ENCODE measurements at regions not wholly inside any gene's neighbourhood (a gene's known extent, or its start where the extent isn't known, plus 50 kb on each side); places are given as distances from the start of the nearest gene placed in this dataset.

DNA sequence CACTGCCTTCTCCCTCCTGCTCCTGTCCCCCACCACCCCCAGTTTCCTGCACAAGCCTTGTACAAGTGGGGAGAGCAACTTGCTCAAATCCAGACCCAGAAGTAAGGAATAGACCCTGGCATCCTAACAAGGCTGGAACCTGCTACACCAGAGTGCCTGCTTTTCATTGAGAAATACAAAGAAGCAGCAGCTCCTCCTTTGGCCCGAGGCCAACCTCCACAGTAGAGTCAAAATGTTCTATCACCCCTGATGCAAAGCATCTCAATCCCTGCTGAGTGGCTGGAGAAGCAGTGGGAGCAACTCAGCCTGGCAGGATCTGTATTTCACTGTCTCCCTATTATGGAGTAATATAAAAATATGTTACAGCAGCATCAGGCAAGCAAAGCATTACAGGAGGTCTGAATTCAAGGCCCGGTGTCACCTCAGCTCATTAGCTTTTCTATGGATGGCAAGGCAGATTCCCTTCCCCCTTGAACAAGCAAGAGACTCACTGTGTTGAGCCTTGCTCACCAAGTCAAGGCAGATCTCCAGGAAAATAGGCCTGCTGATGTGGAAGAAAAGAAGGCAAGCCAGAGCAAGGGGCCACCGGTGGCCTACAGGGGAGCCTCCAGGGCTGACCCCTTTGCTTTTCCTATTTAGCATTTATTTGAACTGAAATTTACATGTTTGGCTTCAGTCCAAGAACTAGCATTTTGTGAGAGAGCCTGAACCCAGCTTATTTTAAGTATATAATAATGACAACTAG, 186.3 kb upstream of the EGLN3 start:
- no peak overlapping the region for H3K27ac Mint-ChIP-seq
- ATAC-seq (replicated peaks): no peak
- peaks cover 11% of the 10 kb centered on the region for H3K9me3 Mint-ChIP-seq
- H3K4me3 Mint-ChIP-seq: no peak overlapping the region
- H3K36me3 Mint-ChIP-seq (ENCODE audit: low read depth): no peaks in the 10 kb centered on the region
- no peaks in the 10 kb centered on the region for H3K4me1 Mint-ChIP-seq
- H3K27me3 Mint-ChIP-seq: no peaks in the 10 kb centered on the region

DNA sequence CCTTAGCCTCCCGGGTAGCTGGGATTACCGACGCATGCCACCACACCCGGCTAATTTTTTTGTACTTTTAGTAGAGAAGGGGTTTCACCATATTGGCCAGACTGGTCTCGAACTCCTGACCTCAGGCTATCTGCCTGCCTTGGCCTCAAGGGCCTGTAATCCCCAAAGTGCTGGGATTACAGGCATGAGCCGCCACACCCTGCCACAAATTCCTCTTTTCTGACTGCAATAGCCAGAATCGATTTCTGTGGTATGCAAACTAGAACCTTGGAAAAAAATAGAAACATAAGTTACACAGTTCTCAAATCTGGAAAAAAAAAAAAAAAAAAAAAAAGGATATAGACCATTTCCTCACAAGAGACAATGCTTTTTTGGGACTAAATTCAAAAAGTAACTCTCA, 184.6 kb upstream of the EGLN3 start:
- H3K9me3 Mint-ChIP-seq: no peaks in the 10 kb centered on the region
- no peak for ATAC-seq (replicated peaks)
- no peaks in the 10 kb centered on the region for H3K27me3 Mint-ChIP-seq
- H3K4me3 Mint-ChIP-seq: no peak overlapping the region
- H3K36me3 Mint-ChIP-seq (ENCODE audit: low read depth): no peaks in the 10 kb centered on the region
- no peaks in the 10 kb centered on the region for H3K4me1 Mint-ChIP-seq
- H3K27ac Mint-ChIP-seq: no peak overlapping the region

DNA sequence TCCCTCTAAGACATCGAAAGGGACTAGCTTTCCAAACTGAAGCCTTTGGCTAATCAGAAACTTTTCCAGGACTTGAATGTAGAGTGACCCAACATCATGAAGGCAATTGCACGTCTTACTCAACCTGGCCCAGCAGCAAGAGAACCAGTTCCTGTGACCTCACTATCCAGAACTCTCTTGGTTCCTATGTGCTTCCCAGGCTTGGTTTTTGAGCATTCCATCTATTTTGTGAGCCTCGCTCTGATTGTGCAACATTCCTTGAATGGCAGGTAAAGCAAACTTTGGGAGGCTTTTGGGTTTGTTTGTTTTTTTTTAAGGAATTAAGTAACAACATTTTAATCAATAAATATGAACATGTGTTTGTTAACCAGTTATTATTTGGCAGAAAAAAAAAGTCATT, 183.6 kb upstream of the EGLN3 start:
- Mint-ChIP-seq H3K4me3 (no peak overlapping the region), H3K4me1 (no peaks in the 10 kb centered on the region), H3K27me3 (no peaks in the 10 kb centered on the region), H3K36me3 (ENCODE audit: low read depth) (no peaks in the 10 kb centered on the region), H3K27ac (no peak overlapping the region), H3K9me3 (no peaks in the 10 kb centered on the region)
- no peak for ATAC-seq (replicated peaks)

DNA sequence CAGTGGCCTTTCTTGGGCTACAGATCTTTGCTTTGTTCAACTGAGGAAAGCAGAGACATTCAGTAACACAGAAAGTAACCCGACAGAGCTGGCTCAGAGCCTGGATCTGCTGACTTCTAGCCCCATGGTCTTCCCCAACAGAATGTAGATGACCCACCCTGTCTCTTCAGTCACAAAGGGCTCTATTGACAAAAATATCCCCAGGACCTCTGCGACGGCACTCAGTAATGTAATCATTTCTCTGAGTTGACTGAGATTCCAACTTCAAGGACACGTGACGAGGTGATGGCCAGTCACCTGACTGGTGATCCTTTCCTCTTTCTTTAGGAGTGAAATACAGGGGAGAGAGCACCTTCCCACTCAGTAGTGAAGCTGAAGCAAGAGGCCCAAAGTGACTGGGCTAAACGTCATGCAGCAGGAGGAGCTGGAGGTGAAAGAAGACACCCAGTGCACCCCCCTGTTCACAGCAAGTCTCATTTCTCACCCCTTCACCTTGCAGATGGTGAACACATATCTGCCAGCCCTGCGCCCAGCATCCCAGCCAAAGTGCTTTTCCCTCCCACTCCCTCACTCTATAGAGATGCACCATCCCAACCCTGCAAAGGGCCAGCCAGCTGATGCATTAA, 179.2 kb upstream of the EGLN3 start:
- Mint-ChIP-seq H3K27ac (no peak overlapping the region), H3K36me3 (ENCODE audit: low read depth) (no peaks in the 10 kb centered on the region), H3K27me3 (no peaks in the 10 kb centered on the region), H3K4me3 (no peak overlapping the region), H3K9me3 (no peaks in the 10 kb centered on the region), H3K4me1 (no peaks in the 10 kb centered on the region)
- ATAC-seq (replicated peaks): no peak

DNA sequence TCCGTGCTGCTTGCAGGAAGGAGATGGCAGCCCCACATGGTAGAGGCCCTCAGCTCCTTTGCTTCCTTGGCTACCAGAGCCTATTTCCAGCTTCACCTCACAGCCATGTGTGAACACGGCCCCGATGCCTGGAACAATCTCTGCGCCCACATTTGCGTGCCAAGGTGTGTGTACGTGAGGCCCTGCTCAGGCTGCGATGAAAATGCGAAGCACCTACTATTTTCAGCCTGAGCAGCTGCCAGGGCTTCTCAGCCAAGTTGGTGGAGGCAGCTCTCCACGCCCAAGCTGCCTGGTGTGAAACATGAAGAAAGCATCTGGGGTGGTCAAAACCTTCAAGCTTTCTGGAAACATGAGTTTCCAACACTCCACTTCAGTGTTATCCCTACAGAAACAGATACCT, 177.8 kb upstream of the EGLN3 start:
- no peaks in the 10 kb centered on the region for H3K4me1 Mint-ChIP-seq
- ATAC-seq (replicated peaks): no peak
- no peaks in the 10 kb centered on the region for H3K9me3 Mint-ChIP-seq
- no peak overlapping the region for H3K4me3 Mint-ChIP-seq
- H3K27me3 Mint-ChIP-seq: no peaks in the 10 kb centered on the region
- no peak overlapping the region for H3K27ac Mint-ChIP-seq
- H3K36me3 Mint-ChIP-seq (ENCODE audit: low read depth): no peaks in the 10 kb centered on the region

DNA sequence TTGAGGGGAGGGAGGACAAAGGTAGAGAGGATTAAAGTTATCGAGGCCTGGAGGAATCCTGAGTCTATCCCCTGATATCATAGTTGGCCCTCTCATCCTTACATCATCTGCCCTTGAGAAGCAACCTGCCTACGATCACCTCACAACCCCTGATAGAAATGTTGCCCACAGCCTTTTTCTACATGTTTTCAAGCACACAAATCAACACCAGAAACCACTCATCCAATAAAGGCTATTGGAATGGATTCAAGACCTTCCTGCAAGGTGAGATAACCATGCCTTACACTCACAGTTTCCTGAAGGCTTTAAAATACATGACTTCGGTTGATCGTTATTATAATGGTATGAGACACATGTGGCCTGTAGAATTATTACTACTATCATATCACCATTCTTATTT, 175.7 kb upstream of the EGLN3 start:
- ATAC-seq (replicated peaks): no peak
- H3K4me3 Mint-ChIP-seq: no peak overlapping the region
- H3K4me1 Mint-ChIP-seq: peaks cover 5% of the 10 kb centered on the region
- H3K36me3 Mint-ChIP-seq (ENCODE audit: low read depth): no peaks in the 10 kb centered on the region
- H3K9me3 Mint-ChIP-seq: no peaks in the 10 kb centered on the region
- H3K27me3 Mint-ChIP-seq: no peaks in the 10 kb centered on the region
- H3K27ac Mint-ChIP-seq: no peak overlapping the region

DNA sequence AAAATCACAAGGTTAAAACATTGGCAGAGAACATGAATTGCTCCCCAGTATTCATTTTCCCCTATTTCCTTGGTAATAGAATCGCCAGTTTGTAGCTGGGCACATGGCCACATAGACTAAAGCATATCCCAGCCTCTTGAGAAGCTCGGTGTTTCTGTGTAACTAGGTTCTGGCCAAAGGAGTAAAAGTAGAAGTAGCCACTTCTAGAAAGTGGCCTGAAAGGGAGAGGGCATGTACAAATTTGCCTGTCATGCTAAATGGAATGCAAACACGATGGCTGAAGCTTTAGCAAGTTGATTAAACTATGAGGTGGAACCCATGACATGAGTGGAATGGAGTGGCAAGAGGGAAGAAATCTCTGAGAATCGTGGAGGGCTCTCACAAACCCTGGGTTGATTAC, 173.7 kb upstream of the EGLN3 start:
- no peak overlapping the region for H3K27ac Mint-ChIP-seq
- ATAC-seq (replicated peaks): no peak
- peaks cover 21% of the 10 kb centered on the region for H3K4me1 Mint-ChIP-seq
- no peak overlapping the region for H3K4me3 Mint-ChIP-seq
- H3K27me3 Mint-ChIP-seq: no peaks in the 10 kb centered on the region
- no peaks in the 10 kb centered on the region for H3K9me3 Mint-ChIP-seq
- H3K36me3 Mint-ChIP-seq (ENCODE audit: low read depth): no peaks in the 10 kb centered on the region

DNA sequence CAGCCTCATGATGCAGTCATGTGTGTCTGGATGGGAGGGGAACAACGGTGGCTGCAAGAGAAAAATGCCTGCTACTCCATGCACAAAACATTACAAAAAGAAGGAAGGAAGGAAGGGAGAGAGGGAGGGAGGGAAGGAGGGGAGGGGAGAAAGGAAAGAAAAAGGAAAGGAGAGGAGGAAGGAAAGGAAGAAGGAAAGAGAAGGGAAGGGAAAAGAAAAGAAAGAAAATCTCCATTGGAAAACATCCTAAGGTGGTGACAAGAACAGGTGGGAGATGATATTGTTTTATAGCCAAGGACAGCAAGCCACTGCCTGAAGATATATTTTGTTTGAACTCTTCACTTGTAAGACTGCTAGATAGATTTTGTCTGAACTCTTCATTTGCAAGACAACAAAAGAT, 171.8 kb upstream of the EGLN3 start:
- no peak for ATAC-seq (replicated peaks)
- no peaks in the 10 kb centered on the region for H3K36me3 Mint-ChIP-seq (ENCODE audit: low read depth)
- no peaks in the 10 kb centered on the region for H3K9me3 Mint-ChIP-seq
- H3K27me3 Mint-ChIP-seq: no peaks in the 10 kb centered on the region
- H3K4me1 Mint-ChIP-seq: peaks cover 21% of the 10 kb centered on the region
- no peak overlapping the region for H3K27ac Mint-ChIP-seq
- no peak overlapping the region for H3K4me3 Mint-ChIP-seq

DNA sequence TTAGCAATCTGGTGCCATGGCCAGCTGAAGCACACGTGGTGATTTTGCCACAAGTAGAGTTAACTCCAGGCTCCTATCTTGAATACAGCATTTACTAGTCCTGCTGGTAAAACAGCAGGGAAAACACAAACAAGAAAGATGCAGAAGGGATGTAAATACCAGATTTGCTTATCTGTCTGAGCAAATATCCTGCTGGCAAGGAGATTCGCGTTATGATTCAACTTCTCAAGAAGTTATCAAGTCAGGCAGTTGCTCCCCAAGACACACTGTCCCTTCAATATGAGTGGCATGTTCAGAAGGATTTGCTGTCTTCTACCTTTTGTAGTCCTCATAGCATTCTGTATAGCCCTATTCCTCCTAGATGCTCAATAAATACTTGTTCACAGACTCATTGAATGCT, 171.2 kb upstream of the EGLN3 start:
- H3K4me3 Mint-ChIP-seq: no peak overlapping the region
- no peaks in the 10 kb centered on the region for H3K27me3 Mint-ChIP-seq
- H3K9me3 Mint-ChIP-seq: no peaks in the 10 kb centered on the region
- ATAC-seq (replicated peaks): no peak
- no peak overlapping the region for H3K27ac Mint-ChIP-seq
- no peaks in the 10 kb centered on the region for H3K36me3 Mint-ChIP-seq (ENCODE audit: low read depth)
- H3K4me1 Mint-ChIP-seq: peaks cover 21% of the 10 kb centered on the region

DNA sequence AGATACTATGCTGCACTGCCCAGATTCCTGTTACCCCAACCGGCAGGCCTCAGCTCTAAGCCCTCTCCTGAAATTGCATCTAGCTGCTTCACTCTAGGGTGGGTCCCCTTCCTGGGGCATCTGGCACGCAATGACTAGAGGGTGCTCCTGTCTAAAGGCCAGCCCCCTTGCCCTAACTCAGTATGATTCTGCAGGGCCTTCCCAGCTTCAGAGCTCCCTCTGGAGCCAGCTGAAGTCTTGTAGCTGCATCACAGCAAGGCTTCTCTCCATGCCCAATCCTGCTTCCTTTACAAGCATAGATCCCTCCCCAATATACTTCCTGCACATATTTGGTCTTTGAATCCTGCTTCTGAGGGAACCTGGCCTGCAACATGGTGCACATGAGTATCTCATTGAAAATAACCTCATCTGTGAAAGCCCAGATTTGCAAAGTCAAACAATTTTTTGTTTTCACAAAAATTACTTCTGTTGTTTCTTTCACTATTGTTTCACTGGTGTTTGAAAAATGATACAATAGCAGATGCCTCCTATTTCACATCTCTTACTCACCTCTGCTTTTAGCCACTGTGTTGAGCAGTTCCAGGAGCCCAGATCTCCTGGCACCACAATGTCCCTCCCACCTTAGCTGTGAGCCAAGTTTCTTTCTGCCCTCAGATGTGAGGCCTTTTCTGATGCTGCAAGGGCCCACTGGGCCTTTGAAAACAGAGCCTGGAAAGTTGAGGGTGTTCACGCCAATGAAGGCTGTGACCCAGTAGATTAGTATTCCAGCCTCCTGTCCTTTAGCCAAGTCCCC, 169.5 kb upstream of the EGLN3 start:
- peaks cover 21% of the 10 kb centered on the region for H3K4me1 Mint-ChIP-seq
- peaks cover 5% of the 10 kb centered on the region for H3K27me3 Mint-ChIP-seq
- peak; percentile 78 for ATAC-seq (replicated peaks)
- peak overlapping the region; percentile 63 for H3K4me3 Mint-ChIP-seq
- peak overlapping the region; percentile 80 for H3K27ac Mint-ChIP-seq
- H3K9me3 Mint-ChIP-seq: peaks cover 6% of the 10 kb centered on the region
- H3K36me3 Mint-ChIP-seq (ENCODE audit: low read depth): no peaks in the 10 kb centered on the region

DNA sequence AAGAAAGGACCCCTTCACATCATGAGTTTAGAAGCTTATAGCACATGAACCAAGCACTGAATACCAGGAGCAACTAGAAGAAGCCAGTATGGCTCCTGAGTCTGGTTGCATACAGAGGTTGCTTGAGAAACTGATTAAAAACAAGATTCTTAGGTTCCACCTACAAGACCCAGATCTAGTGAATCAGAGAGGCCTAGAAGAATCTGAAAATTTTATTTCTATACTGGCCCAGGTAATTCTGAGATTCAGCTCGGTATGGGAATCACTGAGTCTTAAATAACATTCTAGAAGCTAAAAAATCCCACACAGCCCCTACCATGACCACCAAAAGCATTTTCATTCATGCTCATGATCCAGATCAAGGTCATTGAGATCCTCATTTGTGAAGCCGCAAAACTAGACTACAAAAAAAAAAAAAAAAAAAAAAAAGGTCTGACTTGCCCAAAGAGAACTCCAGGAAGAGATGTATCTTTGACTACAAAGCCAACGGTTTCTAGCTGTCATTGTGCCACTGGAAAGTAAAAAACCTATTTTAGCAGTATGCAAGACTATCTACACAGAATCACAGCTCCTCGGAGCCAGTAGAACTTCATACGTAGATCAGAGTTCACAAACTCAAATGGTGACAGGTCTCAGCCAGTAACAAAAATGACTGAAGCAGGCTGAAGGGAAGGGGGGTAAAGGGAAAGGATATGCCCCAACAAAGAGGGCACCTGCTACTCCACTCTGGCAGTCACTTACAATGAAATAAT, 168.4 kb upstream of the EGLN3 start:
- H3K27me3 Mint-ChIP-seq: peaks cover 8% of the 10 kb centered on the region
- H3K4me1 Mint-ChIP-seq: peaks cover 21% of the 10 kb centered on the region
- H3K27ac Mint-ChIP-seq: peak overlapping the region; percentile 80
- H3K9me3 Mint-ChIP-seq: peaks cover 6% of the 10 kb centered on the region
- peak overlapping the region; percentile 63 for H3K4me3 Mint-ChIP-seq
- H3K36me3 Mint-ChIP-seq (ENCODE audit: low read depth): no peaks in the 10 kb centered on the region
- peak; percentile 85 for ATAC-seq (replicated peaks)

DNA sequence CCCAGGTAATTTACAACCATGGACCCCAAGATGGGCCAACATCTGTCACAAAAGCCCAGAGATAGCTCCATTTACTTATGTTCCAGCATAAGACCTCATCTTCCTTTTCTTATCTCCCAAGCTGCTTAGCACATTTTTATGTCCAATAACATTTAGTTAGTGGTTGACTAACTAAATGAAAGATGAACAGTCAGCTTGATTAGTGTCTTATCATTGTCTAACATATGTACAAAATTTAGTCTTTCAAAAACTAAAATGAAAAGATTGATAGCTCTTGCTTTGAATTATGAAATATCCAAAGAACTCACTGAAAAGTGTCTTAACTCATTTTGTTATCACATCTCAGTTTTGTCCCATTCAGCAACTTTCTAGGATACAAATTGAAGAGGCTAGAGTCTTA, 163.1 kb upstream of the EGLN3 start:
- Mint-ChIP-seq H3K9me3 (peaks cover 6% of the 10 kb centered on the region), H3K27ac (no peak overlapping the region), H3K36me3 (ENCODE audit: low read depth) (no peaks in the 10 kb centered on the region), H3K4me1 (no peaks in the 10 kb centered on the region), H3K27me3 (peaks cover 8% of the 10 kb centered on the region), H3K4me3 (no peak overlapping the region)
- ATAC-seq (replicated peaks): no peak

DNA sequence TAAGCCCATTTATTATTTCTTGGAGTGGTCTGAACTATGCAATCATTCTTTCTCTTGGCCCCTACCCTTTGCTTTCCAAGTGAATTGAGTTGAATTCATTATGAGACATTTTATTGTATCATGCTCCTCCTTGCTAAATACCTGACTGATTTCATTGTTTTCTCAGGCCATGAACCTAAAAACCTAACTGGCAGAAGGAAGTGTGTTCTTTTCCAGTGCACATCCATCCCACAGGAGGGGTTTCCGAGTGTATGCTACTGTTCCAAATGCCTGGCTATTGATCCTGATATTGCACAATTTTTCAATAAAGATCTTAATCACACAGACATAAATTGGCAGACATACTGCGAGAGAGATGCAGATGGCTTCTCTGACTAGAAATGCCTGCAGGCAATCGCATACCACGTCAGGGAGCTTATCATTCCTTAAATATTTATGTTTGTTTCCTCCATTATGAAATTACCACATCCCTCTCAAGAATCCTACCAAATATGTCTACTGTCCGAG, 162.2 kb upstream of the EGLN3 start:
- H3K4me3 Mint-ChIP-seq: no peak overlapping the region
- H3K4me1 Mint-ChIP-seq: no peaks in the 10 kb centered on the region
- peaks cover 8% of the 10 kb centered on the region for H3K27me3 Mint-ChIP-seq
- H3K9me3 Mint-ChIP-seq: peaks cover 6% of the 10 kb centered on the region
- H3K36me3 Mint-ChIP-seq (ENCODE audit: low read depth): no peaks in the 10 kb centered on the region
- H3K27ac Mint-ChIP-seq: no peak overlapping the region
- ATAC-seq (replicated peaks): no peak

DNA sequence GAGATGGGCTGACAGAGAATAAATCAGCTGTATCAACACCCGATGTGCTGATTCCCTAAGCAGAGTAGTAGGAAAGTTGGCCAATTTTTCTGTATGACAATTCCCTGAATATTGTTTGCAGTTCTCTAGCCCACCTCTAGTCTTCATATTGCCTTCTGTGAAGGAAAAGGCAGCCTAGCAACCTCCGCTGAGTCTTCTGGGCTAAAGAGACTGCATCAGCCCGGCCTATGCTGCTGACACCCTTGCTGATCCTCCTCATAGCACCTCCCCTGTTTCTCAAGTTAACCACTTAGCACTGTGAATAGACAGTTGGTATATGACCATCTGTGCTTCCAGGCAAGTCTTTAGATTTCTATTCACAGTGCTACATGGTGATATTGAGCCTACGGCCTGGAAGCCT, 161.1 kb upstream of the EGLN3 start:
- H3K36me3 Mint-ChIP-seq (ENCODE audit: low read depth): no peaks in the 10 kb centered on the region
- no peak overlapping the region for H3K4me3 Mint-ChIP-seq
- no peak for ATAC-seq (replicated peaks)
- H3K27me3 Mint-ChIP-seq: peaks cover 8% of the 10 kb centered on the region
- H3K9me3 Mint-ChIP-seq: peaks cover 6% of the 10 kb centered on the region
- no peak overlapping the region for H3K27ac Mint-ChIP-seq
- H3K4me1 Mint-ChIP-seq: no peaks in the 10 kb centered on the region
